GM18502 (cell line): ENCODE measurements at regions not wholly inside any gene's neighbourhood (a gene's known extent, or its start where the extent isn't known, plus 50 kb on each side); places are given as distances from the start of the nearest gene placed in this dataset.
"Not testable (repeated sequence)": the region's sequence is repeated elsewhere in the genome, so short reads cannot be mapped to it uniquely, and the experiment has no call there.

Experiments used
- ATAC-seq: cut with Tn5 transposase; IDR thresholded peaks from one replicate; pipeline ENCODE4 v1.9.1; 2021; ENCODE audit warnings: mild to moderate bottlenecking; ENCODE audit not compliant: unreplicated experiment, poor library complexity

GRCh38 chr6:22147921-22148776, 148.7 kb downstream of the PRL start:
- ATAC-seq = no peak

GRCh38 chr6:22149096-22149495, 147.7 kb downstream of the PRL start:
- no peak for ATAC-seq

GRCh38 chr6:22149501-22150367, 147.1 kb downstream of the PRL start:
- no peak for ATAC-seq

- ATAC-seq = no peak
Measured at GRCh38 chr6:22150368-22151035, 146.3 kb downstream of the PRL start.

GRCh38 chr6:22151892-22152291, 144.9 kb downstream of the PRL start:
- no peak for ATAC-seq

- ATAC-seq = no peak
Measured at GRCh38 chr6:22152841-22153240, 144.0 kb downstream of the PRL start.

GRCh38 chr6:22153384-22154158, 143.3 kb downstream of the PRL start:
- peak; percentile 44 for ATAC-seq

- ATAC-seq = no peak
Measured at GRCh38 chr6:22155551-22155950, 141.3 kb downstream of the PRL start.

GRCh38 chr6:22157233-22157632, 139.6 kb downstream of the PRL start:
- no peak for ATAC-seq

GRCh38 chr6:22164236-22164635, 132.6 kb downstream of the PRL start:
- no peak for ATAC-seq

GRCh38 chr6:22171006-22171405, 125.8 kb downstream of the PRL start:
- ATAC-seq = not testable (repeated sequence)

GRCh38 chr6:22171885-22172284, 125.0 kb downstream of the PRL start:
- not testable (repeated sequence) for ATAC-seq

- no peak for ATAC-seq
Measured at GRCh38 chr6:22173311-22173710, 123.5 kb downstream of the PRL start.

GRCh38 chr6:22180250-22180649, 116.6 kb downstream of the PRL start:
- ATAC-seq = not testable (repeated sequence)

- no peak for ATAC-seq
Measured at GRCh38 chr6:22184371-22184770, 112.5 kb downstream of the PRL start.

- ATAC-seq = no peak
Measured at GRCh38 chr6:22189946-22190345, 106.9 kb downstream of the PRL start.

- no peak for ATAC-seq
Measured at GRCh38 chr6:22194188-22194921, 102.5 kb downstream of the PRL start.

GRCh38 chr6:22199771-22200170, 97.1 kb downstream of the PRL start:
- no peak for ATAC-seq

GRCh38 chr6:22204153-22204552, 92.7 kb downstream of the PRL start:
- no peak for ATAC-seq
